DND-41 (cell line): ENCODE measurements at regions not wholly inside any gene's neighbourhood (a gene's known extent, or its start where the extent isn't known, plus 50 kb on each side); places are given as distances from the start of the nearest gene placed in this dataset.

Experiments
- EZH2 ChIP-seq: IDR thresholded peaks from 3 replicates; pipeline ENCODE4 v1.6.1; 2012; ENCODE audit warnings: borderline replicate concordance, low read depth, mild to moderate bottlenecking, moderate library complexity, low read length, inconsistent platforms; ENCODE audit not compliant: severe bottlenecking
- TF ChIP-seq, protein P1 (sequence below): IDR thresholded peaks from 2 replicates; pipeline ENCODE4 v1.5.1; 2012; ENCODE audit warnings: borderline replicate concordance, low read length, moderate library complexity, mild to moderate bottlenecking; ENCODE audit not compliant: poor library complexity, severe bottlenecking; ENCODE audit errors: extremely low read depth

DNA sequence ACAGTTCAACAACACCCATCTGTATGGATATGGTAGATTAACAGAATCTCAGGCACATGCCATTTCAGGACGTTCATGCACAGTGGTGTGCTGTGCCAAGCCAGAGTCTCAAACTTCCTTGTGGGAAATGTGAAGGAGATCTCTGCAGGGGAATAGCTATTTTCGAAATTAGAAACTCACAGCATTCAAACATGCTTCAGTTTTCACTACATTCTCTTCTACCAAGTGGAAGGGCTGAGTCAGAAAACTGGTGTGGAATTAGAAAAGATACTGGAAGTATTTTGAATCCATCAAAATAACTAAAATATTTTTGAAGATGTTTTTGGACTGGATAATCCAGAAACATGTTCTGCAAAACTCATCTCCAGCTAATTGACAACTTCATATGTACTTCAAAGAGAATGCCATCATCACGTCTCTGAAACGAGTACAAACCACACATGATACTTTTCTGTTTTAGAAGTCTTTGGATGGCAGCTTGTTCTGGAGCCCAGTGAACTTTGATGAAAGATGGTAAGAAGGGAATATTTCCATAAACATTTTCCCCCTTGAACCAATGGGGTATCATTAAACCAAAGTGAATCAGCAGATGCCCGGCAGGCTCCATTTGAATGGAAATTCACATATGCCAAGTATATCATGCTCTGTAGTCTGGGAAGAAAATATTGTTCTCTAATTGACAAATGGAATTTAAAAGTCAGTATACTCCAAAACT, 616.3 kb upstream of the IGFBP3 start:
- TF ChIP-seq, protein P1, sequence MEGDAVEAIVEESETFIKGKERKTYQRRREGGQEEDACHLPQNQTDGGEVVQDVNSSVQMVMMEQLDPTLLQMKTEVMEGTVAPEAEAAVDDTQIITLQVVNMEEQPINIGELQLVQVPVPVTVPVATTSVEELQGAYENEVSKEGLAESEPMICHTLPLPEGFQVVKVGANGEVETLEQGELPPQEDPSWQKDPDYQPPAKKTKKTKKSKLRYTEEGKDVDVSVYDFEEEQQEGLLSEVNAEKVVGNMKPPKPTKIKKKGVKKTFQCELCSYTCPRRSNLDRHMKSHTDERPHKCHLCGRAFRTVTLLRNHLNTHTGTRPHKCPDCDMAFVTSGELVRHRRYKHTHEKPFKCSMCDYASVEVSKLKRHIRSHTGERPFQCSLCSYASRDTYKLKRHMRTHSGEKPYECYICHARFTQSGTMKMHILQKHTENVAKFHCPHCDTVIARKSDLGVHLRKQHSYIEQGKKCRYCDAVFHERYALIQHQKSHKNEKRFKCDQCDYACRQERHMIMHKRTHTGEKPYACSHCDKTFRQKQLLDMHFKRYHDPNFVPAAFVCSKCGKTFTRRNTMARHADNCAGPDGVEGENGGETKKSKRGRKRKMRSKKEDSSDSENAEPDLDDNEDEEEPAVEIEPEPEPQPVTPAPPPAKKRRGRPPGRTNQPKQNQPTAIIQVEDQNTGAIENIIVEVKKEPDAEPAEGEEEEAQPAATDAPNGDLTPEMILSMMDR = no peak
- TF ChIP-seq EZH2 = no peak
